ENCODE measurements at regions not wholly inside any gene's neighbourhood (a gene's known extent, or its start where the extent isn't known, plus 50 kb on each side); places are given as distances from the start of the nearest gene placed in this dataset.

- CTCF ChIA-PET, result interaction anchor here (0.9 to 1.9 kb wide), 4 partner anchors 10 to 139 kb away, joined by 3 to 7 read pairs (median 4); no protein-coding TSS in a partner anchor
- DNase-seq (ENCODE audit: extremely low spot score), result no peak
- POLR2A ChIA-PET, result no interaction called here
- peak; percentile 16 for TF ChIP-seq CTCF (IDR thresholded peaks at IDR 0.05; ENCODE audit: control extremely low read depth, extremely low read depth, low read depth, missing control alignments)
Observed at GRCh38 chr2:17171446-17172049, 346.7 kb downstream of the RAD51AP2 start.

- CTCF ChIA-PET, result no interaction called here
- POLR2A ChIA-PET, result no interaction called here
- no peak for TF ChIP-seq CTCF (IDR thresholded peaks at IDR 0.05; ENCODE audit: control extremely low read depth, extremely low read depth, low read depth, missing control alignments)
- DNase-seq (ENCODE audit: extremely low spot score), result no peak
Observed at GRCh38 chr2:17166506-17166905, 351.7 kb downstream of the RAD51AP2 start.

- ChIA-PET POLR2A (no interaction called here), CTCF (no interaction called here)
- TF ChIP-seq CTCF (IDR thresholded peaks at IDR 0.05; ENCODE audit: control extremely low read depth, extremely low read depth, low read depth, missing control alignments), result no peak
- no peak for DNase-seq (ENCODE audit: extremely low spot score)
Observed at GRCh38 chr2:17164550-17164949, 353.7 kb downstream of the RAD51AP2 start.

- POLR2A ChIA-PET, result no interaction called here
- no peak for DNase-seq (ENCODE audit: extremely low spot score)
- no peak for TF ChIP-seq CTCF (IDR thresholded peaks at IDR 0.05; ENCODE audit: control extremely low read depth, extremely low read depth, low read depth, missing control alignments)
- CTCF ChIA-PET, result no interaction called here
Observed at GRCh38 chr2:17163638-17164037, 354.6 kb downstream of the RAD51AP2 start.

- DNase-seq (ENCODE audit: extremely low spot score), result no peak
- ChIA-PET CTCF (no interaction called here), POLR2A (no interaction called here)
- TF ChIP-seq CTCF (IDR thresholded peaks at IDR 0.05; ENCODE audit: control extremely low read depth, extremely low read depth, low read depth, missing control alignments), result no peak
Observed at GRCh38 chr2:17162713-17163112, 355.5 kb downstream of the RAD51AP2 start.

- CTCF ChIA-PET, result interaction anchor here (1.1 to 2.2 kb wide), 4 partner anchors 9 to 35 kb away, joined by 3 to 7 read pairs (median 3); no protein-coding TSS in a partner anchor
- POLR2A ChIA-PET, result no interaction called here
- DNase-seq (ENCODE audit: extremely low spot score), result peak; percentile 13
Observed at GRCh38 chr2:17160594-17160993, 357.6 kb downstream of the RAD51AP2 start.

More at GRCh38 chr2:17160594-17160993, 357.6 kb downstream of the RAD51AP2 start:
- no peak for TF ChIP-seq CTCF (IDR thresholded peaks at IDR 0.05; ENCODE audit: control extremely low read depth, extremely low read depth, low read depth, missing control alignments)

All from GM10248 (cell line).